OCI-LY1 (cell line): ENCODE measurements at regions not wholly inside any gene's neighbourhood (a gene's known extent, or its start where the extent isn't known, plus 50 kb on each side); places are given as distances from the start of the nearest gene placed in this dataset.

Experiments
- CTCF ChIP-seq: fragments of 200-600 bp; sonication (generic), shearing (Covaris generic); IDR thresholded peaks from 2 replicates; pipeline ENCODE4 v1.5.1; 2017; ENCODE audit warnings: mild to moderate bottlenecking, antibody characterized with exemption, low read length, moderate library complexity, mixed read lengths
- EZH2 ChIP-seq: fragments of 200-600 bp; sonication (generic), shearing (Covaris generic); IDR thresholded peaks from 2 replicates; pipeline ENCODE4 v1.8.0; 2017; ENCODE audit warnings: borderline replicate concordance, mixed run types, mild to moderate bottlenecking, antibody characterized with exemption, low read length, moderate library complexity, mixed read lengths

- TF ChIP-seq EZH2 (no peak), CTCF (no peak)
Measured at GRCh38 chr11:29190313-29190712, 826.5 kb downstream of the KCNA4 start.
